GM12891 (cell line): ENCODE measurements at regions not wholly inside any gene's neighbourhood (a gene's known extent, or its start where the extent isn't known, plus 50 kb on each side); places are given as distances from the start of the nearest gene placed in this dataset.

ENCODE experiments used
- POLR2A ChIP-seq: IDR thresholded peaks from 2 replicates; pipeline ENCODE4 v1.6.1; 2011; ENCODE audit warnings: low read depth, low read length, control low read depth
- POLR2AphosphoS5 ChIP-seq: IDR thresholded peaks from 2 replicates; pipeline ENCODE4 v1.6.1; 2011; ENCODE audit warnings: low read depth, low read length, control low read depth
- SPI1 ChIP-seq: IDR thresholded peaks from 2 replicates; pipeline ENCODE4 v1.6.1; 2011; ENCODE audit warnings: low read depth, low read length, control low read depth
- TAF1 ChIP-seq: IDR thresholded peaks from 2 replicates; pipeline ENCODE4 v1.6.1; 2011; ENCODE audit warnings: low read depth, low read length, control low read depth

- TF ChIP-seq POLR2A = no peak
- TF ChIP-seq POLR2AphosphoS5 = no peak
- no peak for TF ChIP-seq TAF1
- no peak for TF ChIP-seq SPI1
These were observed 81.6 kb upstream of the PFKP start for GRCh38 chr10:2985729-2986232.
